GM20000 (cell line): ENCODE measurements at regions not wholly inside any gene's neighbourhood (a gene's known extent, or its start where the extent isn't known, plus 50 kb on each side); places are given as distances from the start of the nearest gene placed in this dataset.

Experiments
- DNase-seq: peaks from one replicate; pipeline ENCODE4 v3.0.0; 2012; ENCODE audit warnings: low spot score
- TF ChIP-seq, protein P1 (sequence below): IDR thresholded peaks from 2 replicates; pipeline ENCODE4 v1.5.1; 2012; ENCODE audit warnings: mild to moderate bottlenecking, control low read depth; ENCODE audit errors: extremely low read depth, missing control alignments

DNA sequence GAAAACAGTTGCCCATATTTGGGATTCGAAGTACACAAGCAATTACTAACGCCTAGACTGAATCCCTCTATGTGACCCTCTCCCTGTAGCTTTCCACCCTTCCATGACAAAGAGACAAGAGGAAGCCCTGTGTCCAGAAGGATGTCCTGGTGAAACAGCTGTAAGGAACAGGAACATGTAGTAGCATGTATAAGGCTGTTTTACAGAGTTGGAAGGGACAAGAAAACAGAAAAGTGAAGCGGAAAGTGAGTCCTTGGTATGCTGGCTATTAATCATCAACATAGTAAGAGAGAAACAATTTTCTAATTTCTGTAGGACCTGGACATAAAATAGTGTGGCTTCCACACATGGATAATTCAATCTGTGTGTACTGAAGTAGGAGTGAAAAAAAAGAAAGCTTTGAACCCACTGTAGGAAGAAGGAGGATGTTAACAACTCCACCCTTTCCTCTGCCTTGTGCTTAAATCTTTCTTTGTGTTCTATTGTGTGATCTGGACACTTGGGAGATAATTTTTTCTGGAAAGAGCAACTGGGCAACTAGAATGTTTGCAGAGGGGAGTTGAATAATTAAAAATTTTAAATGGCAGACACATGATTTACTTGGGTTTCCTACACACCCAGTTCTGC is 162.3 kb upstream of the ZSWIM2 start:
- DNase-seq = no peak
- TF ChIP-seq, protein P1, sequence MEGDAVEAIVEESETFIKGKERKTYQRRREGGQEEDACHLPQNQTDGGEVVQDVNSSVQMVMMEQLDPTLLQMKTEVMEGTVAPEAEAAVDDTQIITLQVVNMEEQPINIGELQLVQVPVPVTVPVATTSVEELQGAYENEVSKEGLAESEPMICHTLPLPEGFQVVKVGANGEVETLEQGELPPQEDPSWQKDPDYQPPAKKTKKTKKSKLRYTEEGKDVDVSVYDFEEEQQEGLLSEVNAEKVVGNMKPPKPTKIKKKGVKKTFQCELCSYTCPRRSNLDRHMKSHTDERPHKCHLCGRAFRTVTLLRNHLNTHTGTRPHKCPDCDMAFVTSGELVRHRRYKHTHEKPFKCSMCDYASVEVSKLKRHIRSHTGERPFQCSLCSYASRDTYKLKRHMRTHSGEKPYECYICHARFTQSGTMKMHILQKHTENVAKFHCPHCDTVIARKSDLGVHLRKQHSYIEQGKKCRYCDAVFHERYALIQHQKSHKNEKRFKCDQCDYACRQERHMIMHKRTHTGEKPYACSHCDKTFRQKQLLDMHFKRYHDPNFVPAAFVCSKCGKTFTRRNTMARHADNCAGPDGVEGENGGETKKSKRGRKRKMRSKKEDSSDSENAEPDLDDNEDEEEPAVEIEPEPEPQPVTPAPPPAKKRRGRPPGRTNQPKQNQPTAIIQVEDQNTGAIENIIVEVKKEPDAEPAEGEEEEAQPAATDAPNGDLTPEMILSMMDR = no peak

DNA sequence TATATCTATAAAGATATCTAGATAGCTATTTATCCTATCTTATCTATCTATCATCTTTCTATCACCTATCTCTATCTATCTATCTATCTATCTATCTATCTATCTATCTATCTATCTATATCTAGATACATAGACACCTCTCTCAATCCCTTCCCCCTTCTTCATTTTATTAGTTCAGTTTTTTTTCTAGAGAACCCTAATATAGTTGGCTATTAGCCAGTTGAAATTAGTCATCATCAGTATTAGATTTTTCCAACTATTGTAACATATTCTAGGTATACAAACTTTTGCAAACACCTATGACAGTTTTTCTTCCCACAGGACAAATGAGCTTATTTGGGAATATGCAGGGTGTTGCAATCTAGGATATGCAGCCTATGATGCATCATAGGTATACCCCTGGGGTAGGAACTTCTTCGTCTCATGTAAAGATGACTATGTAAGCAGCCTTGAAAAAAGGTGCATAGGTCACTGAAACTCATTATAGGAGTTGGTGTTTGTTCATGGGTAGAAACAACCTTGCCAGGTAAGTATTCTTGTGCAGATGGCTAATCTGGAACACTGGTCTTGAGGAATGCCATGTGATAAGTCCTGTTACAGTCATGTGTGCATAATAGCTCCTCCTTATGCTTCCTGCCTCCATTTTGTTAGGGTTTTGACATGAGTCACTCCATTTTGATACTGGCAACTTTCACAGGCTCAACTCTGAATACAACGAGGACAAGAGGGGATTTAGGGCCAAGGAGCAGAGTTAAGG is 160.7 kb upstream of the ZSWIM2 start:
- TF ChIP-seq, protein P1 = no peak
- DNase-seq = no peak

DNA sequence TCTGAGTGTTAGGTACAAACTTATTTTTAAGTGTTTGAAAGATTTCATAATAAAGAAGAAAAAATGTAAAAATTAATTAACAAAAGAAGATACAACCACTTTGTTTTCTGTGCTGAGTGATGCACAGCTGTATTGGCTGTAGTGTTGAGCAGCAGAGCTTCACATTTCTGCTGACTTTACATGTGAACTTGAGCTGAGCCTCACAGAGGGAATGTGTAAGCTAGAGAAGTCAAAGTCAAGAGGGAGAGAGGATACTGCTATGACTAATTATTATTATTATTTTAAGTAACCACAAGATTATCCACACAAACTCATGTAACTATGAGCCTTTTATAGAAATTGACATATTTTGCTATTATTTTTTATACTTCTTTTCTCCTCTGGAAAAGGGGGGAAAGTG is 159.1 kb upstream of the ZSWIM2 start:
- TF ChIP-seq, protein P1 = no peak
- no peak for DNase-seq

DNA sequence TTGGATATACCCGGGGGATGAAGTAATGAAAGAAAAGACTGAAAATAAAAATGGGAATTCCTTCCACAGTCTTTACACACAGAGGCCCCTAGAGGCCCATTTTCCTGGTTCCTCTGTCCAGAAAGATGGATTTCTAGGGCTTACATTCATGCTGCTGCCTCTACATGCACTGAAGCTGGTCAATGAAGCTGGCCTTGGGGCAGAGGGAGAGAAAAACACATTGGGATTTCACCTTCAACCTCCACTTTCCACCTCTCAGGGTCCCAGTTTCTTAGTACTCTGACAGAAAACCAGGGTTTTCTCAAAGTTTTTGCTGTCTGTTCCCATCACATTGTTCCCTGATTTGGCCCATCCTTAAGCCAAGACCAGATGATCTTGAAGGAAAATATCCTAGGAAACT is 154.6 kb upstream of the ZSWIM2 start:
- no peak for DNase-seq

DNA sequence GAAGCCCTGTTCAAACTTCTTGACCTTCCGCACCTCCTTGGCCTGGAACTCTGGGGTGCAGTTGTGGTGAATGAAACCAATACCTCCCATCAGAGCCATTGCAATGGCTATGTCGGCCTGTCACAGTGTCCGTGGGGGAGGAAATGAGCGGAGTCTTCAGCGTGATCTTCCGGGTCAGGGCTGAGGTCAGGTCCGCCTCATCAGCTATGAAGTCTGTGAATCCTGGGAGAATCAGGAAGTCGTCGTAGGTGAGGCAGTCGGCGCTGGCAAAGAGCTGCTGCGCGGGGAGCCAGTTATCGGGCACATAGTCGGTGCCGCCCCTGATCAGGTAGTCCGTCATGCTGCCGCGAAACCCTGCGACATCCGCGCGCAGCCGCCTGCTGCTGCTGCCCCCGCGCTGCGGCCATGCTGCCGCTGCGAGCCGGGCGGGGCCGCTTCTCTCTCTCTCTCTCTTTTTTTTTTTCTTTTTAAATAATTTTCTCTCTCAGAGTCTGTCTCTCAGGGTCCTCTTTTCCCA is 154.1 kb upstream of the ZSWIM2 start:
- no peak for DNase-seq
- TF ChIP-seq, protein P1 = no peak

More for the DNA sequence above, 154.6 kb upstream of the ZSWIM2 start:
- TF ChIP-seq, protein P1 = no peak

DNA sequence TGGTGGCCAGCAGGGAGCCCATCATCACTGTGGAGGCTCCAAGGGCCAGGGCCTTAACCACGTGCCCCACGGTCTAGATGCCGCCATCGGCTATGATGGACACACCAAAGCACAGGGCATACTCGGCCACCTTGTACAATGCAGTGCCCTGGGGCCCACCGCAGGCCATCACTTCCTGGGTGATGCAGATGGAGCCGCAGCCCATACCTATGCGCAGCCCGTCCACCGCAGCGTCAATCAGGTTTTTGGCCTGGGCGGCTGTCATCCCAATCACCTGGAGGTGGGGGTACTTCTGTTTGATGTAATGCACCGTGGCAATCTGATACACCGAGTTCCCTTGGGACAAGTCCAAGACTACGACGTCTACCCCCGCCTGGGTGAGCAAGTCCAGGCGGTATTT is 153.3 kb upstream of the ZSWIM2 start:
- TF ChIP-seq, protein P1 = no peak
- no peak for DNase-seq

DNA sequence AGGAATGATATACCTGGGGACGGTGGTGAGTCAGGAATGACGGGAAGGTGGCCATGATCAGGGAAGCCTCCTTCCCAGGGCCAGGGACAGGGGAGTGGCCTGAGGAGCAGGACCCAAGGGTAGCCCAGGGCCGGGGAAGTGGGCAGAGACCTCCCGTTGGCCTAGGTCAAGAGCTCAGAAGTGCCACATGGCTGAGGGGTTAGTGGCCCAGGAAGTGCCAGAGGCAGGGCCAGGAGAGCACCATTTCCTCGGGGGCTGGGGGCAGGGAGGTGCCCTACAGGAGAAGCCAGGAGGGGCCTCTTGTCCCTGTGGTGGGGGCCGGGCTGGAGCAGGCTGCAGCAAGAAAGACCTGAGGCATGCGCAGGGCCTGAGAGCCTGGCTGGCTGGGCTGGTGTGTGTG is 152.3 kb upstream of the ZSWIM2 start:
- TF ChIP-seq, protein P1 = no peak
- DNase-seq = no peak
